ENCODE measurements at regions not wholly inside any gene's neighbourhood (a gene's known extent, or its start where the extent isn't known, plus 50 kb on each side); places are given as distances from the start of the nearest gene placed in this dataset.

DNA sequence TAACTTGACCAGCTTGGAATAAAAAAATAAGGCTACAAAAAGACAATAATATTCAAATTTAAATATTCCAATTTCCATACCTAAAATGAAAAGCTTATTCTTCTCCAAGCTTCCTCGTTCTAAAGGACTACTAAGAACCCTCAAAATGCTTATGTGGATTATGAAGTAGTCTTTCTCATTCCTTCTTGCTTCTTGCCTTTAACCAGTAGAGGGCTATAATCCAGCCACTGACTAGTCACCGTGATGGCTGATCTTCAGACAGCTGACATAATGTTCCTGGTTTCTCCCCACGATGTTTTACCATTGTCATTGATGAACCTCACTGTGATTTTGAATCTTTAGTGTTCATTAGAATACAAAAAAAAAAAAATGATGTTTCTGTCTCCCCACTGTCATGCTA, 515.3 kb downstream of the TLE1 start:
- no peak for DNase-seq

DNA sequence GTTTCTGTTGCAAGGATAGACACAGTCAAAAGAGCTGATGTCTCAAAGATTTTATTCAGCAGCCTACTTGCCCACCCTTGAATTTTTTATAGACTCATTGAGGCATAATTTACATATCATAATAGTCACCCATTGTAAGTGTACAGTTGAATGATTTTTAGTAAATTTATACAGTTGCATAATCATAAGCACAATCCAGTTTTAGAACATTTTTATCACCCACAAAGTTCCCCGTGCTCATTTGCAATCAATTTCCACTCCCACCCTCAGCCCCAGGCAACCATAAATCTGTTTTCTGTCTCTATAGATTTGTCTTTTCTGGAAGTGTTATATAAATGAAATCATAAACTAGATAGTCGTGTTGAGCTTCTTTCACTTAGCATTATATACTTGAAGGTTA, 517.7 kb downstream of the TLE1 start:
- DNase-seq: no peak

DNA sequence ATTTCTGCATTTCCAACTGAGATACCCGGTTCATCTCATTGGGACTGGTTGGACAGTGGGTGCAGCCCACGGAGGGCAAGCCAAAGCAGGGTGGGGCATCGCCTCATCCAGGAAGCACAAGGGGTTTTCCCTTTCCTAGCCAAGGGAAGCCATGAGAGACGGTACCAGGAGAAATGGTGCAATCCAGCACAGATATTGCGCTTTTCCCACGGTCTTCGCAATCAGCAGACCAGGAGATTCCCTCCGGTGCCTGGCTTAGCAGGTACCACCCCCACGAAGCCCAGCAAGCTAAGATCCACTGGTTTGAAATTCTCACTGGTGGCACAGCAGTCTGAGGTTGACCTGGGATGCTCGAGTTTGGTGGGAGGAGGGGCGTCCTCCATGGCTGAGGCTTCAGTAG, 527.0 kb downstream of the TLE1 start:
- DNase-seq: no peak

DNA sequence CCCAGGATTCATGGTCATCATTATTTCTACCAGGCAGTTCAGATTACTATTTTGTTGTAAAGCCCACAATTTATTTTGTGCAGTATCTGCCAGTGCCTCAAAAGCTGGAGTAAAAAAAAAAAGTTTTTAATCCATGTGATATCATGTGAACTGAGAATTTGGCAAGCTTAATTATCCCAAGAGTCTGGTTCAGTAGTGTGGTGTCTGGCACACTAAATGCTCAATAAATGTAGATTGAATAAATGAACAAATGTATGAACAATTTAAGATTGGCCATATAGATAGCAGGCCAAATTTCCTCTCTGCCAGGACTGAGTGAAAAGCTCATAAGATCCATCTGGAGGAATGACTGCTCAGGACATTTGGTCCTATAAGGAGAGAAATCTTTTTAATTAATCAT, 533.0 kb downstream of the TLE1 start:
- DNase-seq: no peak

DNA sequence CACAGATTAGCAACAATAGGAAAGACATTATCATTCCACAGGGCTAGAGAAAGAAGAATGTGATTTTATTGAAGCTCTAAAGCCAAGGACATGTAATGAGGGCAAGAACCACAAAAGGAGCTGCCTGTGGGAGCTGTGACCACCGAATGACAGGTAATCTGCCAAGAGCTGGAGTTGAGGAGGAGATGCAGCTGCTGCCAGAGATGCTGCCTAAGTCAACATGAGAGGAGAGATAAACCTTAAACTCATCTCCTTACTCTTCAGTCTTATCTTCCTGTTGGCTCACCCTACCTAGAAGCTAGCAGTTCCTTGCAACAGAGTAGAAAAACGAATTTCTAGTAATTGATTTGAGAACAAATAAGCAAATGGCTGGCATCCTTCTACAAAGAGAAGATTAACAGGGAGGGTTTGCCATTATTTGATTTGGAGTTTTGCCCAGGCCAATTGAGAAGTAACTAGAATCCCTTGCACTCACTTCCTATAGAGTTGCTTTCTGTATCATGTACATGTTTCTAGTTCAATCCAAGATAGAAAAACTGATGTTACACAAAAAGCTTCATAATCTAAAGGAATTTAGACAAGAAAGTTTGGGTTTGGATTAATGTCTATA, 539.2 kb downstream of the TLE1 start:
- DNase-seq: peak; percentile 5 to 21

DNA sequence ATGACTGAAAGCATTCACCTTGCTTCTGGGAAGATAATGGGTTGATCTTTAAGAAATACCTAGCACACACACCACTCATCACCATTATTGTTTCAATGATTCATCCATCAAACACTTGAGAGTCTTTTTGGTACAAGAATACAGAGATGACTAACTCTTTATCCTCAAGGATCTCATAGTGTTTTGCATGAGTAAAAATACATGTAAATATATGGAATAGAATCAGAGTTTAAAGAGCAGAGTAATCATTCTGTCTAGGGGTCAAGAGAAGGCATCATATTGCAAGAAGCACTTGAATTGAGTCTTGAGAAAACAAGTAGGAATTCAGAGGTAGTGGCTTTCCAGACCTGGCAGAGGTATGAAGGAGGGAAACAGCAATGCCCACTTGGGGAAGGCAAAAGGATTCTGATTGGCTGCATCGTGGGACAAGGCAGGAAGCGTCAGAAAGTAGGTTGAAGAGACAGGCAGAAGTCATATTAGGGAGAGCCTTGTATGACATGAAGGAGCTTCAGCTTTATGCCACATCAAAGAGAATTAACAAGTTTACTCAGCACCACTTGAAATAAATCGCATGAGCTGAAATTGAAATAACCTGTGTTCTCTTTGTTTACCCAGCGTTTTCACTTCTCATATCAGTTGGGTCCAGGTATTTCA, 542.5 kb downstream of the TLE1 start:
- no peak for DNase-seq

DNA sequence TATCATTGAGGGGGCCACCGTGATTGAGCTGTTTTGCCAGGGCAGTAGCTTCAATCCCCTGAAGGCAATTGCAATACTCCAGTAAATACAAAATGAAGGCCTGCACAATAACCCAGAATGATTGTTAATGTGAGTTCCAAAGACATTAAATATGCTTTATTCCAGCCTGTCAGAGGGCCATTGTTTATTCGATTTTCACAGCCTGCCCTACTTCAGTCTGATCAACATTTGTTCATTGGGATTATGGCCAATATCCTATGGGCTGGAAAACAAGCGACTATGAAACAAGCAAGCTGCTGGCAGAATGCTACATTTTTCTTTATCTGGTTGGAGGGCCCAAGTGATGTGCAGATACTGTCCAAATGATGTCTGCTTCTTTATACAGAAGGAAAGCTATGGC, 543.1 kb downstream of the TLE1 start:
- no peak for DNase-seq

DNA sequence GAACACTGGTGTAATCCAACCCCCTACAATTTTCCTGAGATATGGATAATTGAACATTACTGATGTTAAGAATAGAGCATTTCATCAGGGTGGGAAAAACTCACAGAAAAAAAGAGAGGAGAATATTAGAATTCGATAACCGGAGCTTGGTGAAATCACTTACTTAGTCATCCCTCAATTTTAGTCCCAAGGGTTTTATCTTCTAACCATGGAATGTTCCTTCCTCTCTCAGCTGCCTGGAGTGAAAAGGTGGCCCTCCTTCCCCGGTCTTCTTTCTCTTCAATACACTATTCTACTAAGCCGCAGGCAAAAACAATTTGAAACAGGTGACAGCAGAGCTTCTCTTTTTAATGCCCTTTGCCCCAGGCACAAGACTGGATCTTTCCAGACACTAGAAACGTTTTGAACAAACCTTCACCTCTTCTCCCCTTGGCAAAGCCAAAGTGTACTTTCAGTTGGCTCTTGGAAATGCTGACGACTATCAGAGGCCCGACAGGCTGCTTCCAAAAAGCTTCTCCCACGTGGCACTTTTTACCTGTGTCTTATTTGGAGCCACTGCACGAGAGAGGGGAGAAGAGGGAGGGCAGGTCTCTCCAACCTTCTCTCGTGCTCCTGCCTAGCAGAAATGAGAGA, 543.9 kb downstream of the TLE1 start:
- DNase-seq: no peak

DNA sequence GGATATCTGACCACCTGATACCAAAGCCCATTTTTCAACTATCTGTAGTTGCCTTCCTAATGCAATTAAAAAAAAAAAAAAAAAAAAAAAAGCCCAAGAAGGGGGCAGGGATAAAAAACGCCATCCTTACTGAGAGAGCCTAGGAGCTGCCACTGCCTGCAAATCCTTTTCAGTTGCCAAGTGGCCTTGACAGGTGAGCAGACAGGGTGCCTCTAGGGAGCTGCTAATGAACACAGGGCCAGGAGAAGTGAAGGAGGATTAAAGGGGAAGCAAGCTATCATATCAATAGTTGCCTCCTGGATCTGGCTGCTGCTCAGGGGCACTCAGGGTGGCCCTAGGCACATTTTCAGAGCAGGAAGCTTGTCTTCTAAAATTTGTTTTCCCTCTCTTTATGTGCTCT, 547.4 kb downstream of the TLE1 start:
- DNase-seq: no peak

DNA sequence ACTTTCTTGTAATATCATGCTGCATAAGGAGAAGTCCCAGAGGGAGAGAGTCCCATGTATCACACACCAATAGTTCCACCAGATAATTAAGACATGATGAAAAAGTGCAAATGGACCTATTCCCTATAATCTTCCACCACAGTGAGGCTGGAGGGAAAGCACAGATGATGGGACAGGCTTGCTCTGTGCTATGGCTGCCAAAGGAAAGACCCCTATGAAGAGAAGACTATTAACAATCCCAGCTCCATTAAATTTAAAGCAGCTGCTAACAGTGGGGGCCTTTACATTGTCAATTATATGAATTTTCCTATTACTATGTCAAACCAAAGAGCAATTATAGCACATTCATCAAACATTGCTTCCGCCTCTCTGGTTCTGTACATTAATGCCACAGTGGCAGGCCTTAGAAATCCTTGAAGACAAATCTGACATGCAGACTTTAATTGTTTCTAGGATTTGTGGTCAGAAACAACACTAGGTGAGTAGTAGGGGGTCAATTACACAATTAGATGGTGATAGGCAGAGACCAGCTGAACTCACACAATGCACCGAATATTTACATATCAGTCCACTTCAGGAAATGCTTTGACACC, 551.3 kb downstream of the TLE1 start:
- DNase-seq: no peak

DNA sequence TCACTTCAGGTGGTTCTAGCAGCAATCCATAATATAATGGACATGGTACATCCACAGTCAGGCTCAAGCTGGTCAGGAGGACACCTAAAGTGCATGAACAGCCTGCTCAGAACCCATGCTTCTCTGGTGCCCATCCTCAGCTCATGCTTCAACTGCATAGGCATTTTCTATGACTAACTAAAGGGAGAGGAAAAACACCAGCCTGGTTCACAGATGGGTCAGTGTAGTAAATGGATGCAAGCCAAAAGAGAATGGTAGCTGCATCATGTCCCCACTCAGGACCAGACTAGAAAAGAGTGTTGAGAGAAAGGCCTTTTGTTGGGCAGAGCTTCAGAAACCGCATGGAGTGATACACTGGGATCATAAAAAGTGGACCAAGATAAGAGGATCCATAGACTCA, 556.6 kb downstream of the TLE1 start:
- DNase-seq: no peak

DNA sequence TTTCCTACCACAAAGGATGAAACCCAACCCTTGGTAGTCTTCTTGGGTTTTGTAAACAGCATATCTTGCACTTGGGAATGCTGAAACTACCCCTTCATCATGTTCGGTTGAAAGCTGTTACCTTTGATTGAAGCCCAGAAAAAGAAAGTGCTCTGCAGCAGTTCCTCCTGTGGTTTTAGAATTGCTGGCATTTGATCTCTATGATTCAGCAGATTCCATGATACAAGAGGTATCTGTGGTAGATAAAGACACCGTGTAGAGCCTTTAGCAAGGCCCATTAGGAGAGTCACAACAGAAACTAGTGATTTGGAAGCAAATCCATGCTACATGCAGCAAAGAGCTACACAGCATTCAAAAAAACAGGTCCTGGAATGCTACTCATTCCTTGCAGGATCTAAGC, 557.0 kb downstream of the TLE1 start:
- DNase-seq: no peak

DNA sequence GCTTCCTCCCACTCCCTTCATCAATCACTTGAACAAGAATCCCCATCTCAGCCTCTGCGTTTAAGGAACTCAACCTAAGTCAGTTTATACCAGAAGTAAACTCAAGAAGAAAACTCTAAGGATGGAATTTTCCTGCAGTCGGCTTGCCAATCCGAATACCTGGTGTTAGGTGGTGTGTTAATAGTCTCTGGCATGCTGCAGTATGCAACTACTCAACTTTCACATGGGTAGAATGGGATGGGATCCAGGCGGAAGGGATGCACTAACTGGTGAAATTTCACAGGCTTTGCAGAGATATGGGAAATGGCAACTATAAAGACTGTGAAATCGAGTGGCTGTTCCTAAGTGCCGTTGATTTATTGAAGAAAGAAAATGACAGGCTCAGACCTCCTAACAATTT, 560.6 kb downstream of the TLE1 start:
- DNase-seq: no peak

DNA sequence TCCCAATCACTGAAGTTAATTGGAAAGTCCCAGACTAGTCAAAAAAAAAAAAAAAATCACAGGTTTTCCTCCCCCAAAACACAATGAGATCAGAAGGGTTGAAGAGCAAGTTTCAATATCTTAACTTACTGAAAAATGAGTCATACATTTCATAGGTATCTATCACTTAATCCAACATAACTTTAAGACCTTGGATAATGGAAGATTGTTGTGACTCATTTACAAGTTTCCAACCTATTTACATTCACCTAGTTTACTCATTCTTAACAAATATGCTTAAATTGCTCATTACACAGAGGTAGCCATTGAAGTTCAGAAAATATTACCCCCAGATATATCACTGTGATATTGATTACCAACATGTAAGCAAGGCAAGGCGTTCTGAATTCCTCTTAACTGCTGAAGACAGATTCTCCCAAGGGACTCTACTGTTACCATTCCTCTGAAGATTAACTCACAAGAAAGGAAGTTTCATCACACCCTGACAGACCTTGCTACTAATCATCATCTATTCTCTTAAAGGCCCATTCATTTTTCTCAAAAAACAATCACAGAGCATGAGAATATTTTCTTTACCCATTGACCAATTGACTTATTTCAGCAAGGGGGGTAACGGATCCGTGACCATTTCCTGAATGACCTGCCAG, 563.8 kb downstream of the TLE1 start:
- no peak for DNase-seq

DNA sequence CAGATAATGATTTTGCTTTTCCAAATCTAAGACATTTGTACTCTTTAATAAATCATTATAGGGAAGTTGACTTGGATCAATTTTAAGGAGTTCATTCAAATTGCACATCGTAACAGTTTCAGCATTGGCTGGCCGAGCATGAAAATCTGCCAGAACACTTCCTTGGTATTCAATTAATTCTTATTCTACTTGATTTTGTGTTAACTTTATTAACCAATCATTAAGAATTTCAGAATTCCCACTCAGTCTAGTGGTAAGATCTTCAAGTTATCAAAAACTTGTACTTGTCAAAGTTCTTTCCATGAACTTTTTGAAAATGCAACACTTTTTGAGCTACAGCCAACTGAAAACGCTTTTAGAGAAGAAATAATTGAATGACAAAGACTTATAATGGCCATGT, 565.8 kb downstream of the TLE1 start:
- DNase-seq: no peak

DNA sequence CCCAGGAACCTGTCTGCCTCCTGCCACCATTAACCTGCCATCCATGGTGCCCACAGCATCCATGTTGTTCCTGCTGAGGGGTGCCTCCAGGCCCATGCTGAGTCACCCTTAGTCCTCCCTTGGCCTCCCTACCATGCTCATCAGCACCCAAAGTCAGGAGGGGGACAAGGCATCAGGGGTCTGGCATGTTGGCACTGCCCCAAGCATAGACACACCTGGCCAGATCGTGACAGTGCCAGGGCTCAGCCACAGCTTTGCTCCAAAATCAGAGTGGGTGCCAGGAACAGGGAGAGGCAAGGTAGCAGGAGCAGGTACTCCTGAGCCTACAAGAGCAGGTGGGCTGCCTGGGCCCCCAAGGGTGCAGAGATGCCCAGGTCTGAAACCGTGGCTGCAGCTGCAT, 566.6 kb downstream of the TLE1 start:
- no peak for DNase-seq

DNA sequence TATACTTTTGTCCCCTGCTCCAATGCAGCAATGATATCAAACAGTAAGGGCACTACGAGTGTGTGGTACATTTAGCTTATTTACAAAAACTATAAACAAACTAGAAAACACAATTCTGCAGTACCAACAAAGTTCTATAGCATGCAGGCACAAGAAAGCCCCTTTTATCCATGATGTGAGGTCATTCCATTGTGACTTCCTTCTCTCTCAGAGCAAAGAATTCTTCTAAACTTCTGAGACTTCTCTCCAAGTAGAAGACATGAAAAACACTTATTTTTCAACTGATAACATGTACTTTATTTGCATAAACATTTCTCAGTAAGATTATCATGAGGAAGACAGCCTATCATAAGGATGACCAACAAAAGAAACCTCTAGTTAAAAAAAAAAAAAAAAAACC, 569.8 kb downstream of the TLE1 start:
- DNase-seq: no peak

DNA sequence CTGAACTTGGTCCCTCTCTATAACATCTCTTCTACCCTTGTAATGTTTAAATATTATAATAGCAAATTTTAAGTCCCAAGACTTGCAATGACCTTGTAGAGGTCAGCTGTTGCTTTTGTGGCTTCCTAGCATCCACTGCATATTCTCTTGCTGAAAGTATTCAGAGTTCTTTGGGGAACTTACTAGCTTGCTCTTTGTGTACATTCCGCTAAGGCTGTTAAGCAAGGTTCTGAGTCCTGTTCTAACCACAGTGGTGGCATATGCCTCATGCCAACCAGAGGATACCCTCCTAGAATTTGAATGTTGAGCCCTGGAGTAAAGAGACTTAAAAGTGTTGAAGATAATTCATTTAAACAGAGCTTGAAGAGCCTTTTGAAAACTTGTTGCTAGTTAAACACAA, 570.9 kb downstream of the TLE1 start:
- DNase-seq: no peak

DNA sequence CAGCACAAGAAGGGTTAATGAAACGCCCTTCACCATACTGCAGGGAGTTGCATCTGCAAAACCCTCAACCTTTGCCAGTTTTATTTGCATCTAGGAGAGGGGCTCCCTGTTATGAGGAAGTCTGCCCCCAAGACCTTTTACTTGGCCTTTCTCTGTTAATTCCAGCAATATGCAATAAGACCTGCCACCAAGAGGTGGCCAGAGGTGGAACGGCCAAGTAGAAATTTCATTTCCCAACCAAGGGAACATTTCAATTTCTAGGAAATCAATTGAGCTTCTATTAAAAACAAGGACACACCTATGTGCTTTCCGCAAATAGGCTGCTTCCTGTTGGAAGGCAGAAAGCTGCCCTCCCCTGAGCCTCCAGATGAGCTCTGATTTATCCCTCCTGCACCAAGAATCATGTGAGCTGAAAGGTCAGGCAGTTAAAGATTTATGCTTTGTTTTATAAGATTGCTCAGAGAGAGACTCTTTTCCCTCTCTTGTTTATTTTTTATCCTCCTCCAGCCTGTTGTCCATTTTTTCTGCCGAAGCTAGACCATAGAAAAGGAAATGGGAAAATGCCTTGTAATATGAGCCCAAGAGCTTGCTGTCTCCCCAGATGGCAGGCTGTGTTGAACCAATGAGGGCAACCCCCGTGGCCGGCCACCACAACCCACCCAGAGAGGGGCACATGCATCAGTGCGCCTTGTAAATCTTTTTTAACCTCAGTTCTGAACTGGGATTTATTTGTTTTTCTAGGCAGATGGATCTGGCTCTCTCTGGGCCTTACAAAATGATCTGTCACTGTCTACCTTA, 572.8 kb downstream of the TLE1 start:
- DNase-seq: no peak

DNA sequence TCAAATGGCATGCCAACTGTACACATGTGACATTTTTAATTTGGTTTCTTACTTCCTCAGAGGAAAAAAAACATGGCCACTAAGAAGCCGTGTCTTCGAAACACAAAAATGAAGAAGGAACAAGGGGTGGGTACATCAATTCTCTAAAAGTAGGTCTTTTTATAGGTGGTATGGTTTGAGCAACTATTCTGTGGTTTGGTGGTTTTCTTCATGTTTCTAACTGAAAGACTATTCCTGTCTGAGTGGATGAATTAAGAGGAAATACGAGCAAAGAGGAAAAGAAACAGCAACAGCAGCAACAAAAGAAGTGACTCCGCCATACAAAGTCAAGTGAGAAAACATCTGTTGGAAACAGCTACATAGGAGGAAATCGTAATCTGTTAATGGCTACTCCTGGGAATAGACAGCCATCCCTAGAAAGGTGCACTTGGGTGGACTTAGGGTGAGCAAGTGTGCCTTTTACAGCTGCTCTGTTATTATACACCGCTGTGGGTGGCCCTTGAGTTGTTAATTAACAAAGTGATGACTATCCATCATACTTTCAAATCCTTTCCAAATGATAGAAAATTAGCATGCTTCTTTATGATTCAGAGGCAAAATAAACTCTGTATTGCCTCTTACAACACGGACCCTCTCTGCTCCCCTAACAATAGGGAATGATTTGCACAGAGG, 575.8 kb downstream of the TLE1 start:
- no peak for DNase-seq

DNA sequence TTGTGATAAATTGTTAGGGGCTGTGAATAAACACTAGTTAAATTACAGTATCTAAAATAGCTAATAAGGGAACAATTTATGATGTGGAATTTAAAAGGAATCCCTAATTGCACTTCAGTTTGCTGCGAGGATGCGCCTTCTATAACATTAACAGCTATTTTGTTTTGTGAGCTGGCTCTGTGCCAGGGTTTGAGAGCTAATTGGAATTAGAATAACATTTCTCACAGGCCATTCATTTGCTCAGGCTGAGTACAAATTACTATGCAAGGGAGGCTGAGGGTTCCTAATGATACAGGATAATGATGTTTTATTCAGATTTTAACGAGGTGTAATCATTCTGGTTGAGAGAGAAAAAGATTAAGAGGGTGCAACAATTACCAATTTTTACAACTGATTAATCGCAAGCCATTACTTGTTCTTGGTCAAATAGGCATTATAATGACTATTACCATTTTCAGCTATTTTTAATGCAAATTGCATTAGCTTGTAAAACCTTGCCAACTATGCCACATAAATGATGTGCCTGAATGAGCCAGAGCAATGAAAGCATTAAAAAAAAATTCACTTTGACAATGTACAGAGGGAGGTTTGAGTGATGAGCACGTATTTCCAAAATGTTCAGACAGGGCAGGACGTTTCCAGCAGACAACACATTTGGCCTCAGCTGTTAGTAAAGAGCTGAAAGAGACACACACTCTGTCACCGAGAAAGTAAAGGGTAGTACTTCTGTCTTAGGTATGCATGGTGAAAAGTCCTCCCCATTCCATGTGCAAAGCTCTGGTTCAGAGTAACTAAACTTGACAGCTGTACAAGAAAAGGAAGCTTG, 576.5 kb downstream of the TLE1 start:
- DNase-seq: no peak

DNA sequence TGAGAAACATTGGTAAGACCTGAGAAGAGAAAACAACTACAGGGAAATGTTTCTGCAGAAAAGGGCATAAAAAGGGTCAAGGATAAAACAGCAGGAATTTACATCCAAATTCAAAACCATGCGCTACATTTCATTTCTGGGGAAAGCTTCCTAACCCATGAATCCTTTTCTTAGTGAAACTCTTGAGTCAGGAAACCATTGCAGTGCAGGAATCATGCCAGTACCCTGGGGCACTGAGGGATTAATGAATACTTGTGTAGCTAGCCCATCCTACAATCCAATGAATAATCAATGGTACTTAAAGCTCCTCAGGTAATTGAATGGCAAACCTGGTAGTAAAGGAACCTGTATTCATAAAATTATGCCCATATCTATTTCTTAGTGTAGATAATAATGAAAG, 580.5 kb downstream of the TLE1 start:
- DNase-seq: no peak

Data from SHP77 (cell line).